ENCODE measurements at regions not wholly inside any gene's neighbourhood (a gene's known extent, or its start where the extent isn't known, plus 50 kb on each side); places are given as distances from the start of the nearest gene placed in this dataset.

DNA sequence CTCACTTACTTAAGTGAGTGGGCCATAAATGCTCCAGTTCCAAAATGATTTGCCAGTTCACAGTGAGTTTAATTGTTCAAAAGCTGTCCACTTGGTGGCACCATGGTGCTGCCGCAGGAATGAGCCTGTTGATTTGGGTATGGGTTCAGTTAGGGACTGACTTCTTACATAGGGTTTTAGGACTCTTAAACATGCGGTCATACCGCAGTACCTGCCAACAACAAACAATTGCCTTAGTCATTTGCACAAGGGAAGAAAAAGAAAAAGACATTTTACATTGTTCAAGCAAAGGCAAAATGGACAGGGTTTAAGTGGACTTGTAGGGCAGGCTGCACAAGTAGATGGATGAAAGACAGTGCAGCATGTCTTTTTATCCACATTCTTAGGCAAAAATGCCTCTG lies 80.0 kb upstream of the DBX2 start:
- no peaks in the 10 kb centered on the region for H3K27me3 ChIP-seq (ENCODE audit: insufficient read depth, low read length)
- H4K91ac ChIP-seq (ENCODE audit: low read depth, low read length): no peak overlapping the region
- H3K27ac ChIP-seq (ENCODE audit: low read depth, low read length): no peak overlapping the region
- no peak overlapping the region for H3K18ac ChIP-seq (ENCODE audit: low read length)
- H3K23ac ChIP-seq (ENCODE audit: low read length): no peak overlapping the region
- H2AK5ac ChIP-seq (ENCODE audit: low read length): no peak overlapping the region
- H3K9me3 ChIP-seq (ENCODE audit: insufficient read depth, low read depth, low read length): no peaks in the 10 kb centered on the region
- no peaks in the 10 kb centered on the region for H3K79me2 ChIP-seq (ENCODE audit: control insufficient read depth, insufficient read depth, low read length, poor library complexity)
- peak; percentile 57 to 78 for DNase-seq
- no peak overlapping the region for H3K4ac ChIP-seq (ENCODE audit: low read depth, low read length)
- H3K14ac ChIP-seq (ENCODE audit: low read length): no peak overlapping the region
- H2BK120ac ChIP-seq (ENCODE audit: insufficient read depth, low read length, poor library complexity): no peak overlapping the region
- H4K8ac ChIP-seq (ENCODE audit: low read depth, low read length): no peak overlapping the region
- H4K12ac ChIP-seq (ENCODE audit: low read depth, low read length): no peak overlapping the region
- no peak overlapping the region for H2BK12ac ChIP-seq (ENCODE audit: low read length)
- H2AFZ ChIP-seq (ENCODE audit: insufficient read depth, low read length, poor library complexity): no peak overlapping the region
- no peak overlapping the region for H2BK5ac ChIP-seq (ENCODE audit: low read depth, low read length, poor library complexity)
- peaks cover 3% of the 10 kb centered on the region in 2 experiments for H3K4me1 ChIP-seq (ENCODE audit: control insufficient read depth in 1 of 2, insufficient read depth in 2 of 2, low read length in 2 of 2)
- no CpG with 5 or more reads among the region's 3 CpGs for WGBS (ENCODE audit: extremely low coverage, insufficient coverage, insufficient read length)
- H3K9ac ChIP-seq (ENCODE audit: low read length): no peak overlapping the region
- H3K4me2 ChIP-seq (ENCODE audit: low read length): no peak overlapping the region
- no peaks in the 10 kb centered on the region for H3K79me1 ChIP-seq (ENCODE audit: low read length)
- no peaks in the 10 kb centered on the region for H3K36me3 ChIP-seq (ENCODE audit: control insufficient read depth in 1 of 2, insufficient read depth in 2 of 2, low read length in 2 of 2)
- H3K4me3 ChIP-seq (ENCODE audit: low read depth, low read length): no peak overlapping the region

DNA sequence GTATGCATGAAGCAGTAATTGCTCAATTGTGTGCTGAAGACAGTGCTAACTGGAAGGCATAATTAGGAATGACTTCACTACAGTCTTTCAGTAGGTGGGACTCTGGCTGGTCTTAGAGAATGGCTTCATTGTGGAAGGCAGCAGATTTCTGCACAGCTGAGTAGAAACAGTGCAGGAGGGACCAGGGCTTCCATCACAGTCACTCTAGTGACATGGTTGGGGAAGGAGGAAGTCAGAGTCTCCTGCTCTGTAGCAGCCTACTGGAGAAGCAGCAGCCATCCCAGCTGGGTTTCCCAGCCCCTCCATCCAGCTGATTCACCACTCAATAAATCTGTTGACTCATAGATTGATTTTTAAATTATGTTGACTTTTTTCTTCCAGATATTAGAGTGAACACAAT lies 80.6 kb upstream of the DBX2 start:
- Histone ChIP-seq H3K4me3 (ENCODE audit: low read depth, low read length) (no peak overlapping the region), H3K9ac (ENCODE audit: low read length) (no peak overlapping the region), H3K14ac (ENCODE audit: low read length) (no peak overlapping the region), H3K4me1 (ENCODE audit: control insufficient read depth in 1 of 2, insufficient read depth in 2 of 2, low read length in 2 of 2) (peaks cover 3% of the 10 kb centered on the region in 2 experiments), H3K4ac (ENCODE audit: low read depth, low read length) (no peak overlapping the region), H3K27me3 (ENCODE audit: insufficient read depth, low read length) (no peaks in the 10 kb centered on the region), H4K12ac (ENCODE audit: low read depth, low read length) (no peak overlapping the region), H2AFZ (ENCODE audit: insufficient read depth, low read length, poor library complexity) (no peak overlapping the region), H3K79me1 (ENCODE audit: low read length) (no peaks in the 10 kb centered on the region), H2BK5ac (ENCODE audit: low read depth, low read length, poor library complexity) (no peak overlapping the region), H3K18ac (ENCODE audit: low read length) (no peak overlapping the region), H2AK5ac (ENCODE audit: low read length) (no peak overlapping the region), H3K23ac (ENCODE audit: low read length) (no peak overlapping the region), H3K27ac (ENCODE audit: low read depth, low read length) (no peak overlapping the region), H2BK12ac (ENCODE audit: low read length) (no peak overlapping the region), H4K91ac (ENCODE audit: low read depth, low read length) (no peak overlapping the region), H4K8ac (ENCODE audit: low read depth, low read length) (no peak overlapping the region), H3K9me3 (ENCODE audit: insufficient read depth, low read depth, low read length) (no peaks in the 10 kb centered on the region), H2BK120ac (ENCODE audit: insufficient read depth, low read length, poor library complexity) (no peak overlapping the region), H3K79me2 (ENCODE audit: control insufficient read depth, insufficient read depth, low read length, poor library complexity) (no peaks in the 10 kb centered on the region), H3K36me3 (ENCODE audit: control insufficient read depth in 1 of 2, insufficient read depth in 2 of 2, low read length in 2 of 2) (no peaks in the 10 kb centered on the region), H3K4me2 (ENCODE audit: low read length) (no peak overlapping the region)
- DNase-seq: no peak

DNA sequence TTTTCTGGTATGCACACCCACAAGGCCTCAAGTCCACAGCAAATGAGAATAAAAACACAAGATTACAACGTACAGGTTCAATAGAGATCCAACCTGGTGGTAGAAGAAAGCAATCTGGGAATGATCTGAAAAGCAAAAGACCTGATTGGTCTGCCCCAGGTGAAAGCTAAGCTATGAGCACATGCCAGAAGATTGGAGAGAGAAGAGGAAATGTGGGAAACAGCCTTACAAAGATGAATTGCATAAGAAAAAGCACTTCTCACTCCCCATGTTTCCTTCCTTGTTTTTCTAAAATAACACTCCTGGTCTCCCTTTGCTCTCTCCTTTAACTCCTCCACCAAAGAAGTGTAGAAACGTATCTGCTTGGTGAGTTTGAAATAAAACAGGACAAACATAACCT lies 77.3 kb upstream of the ANO6 start:
- H3K14ac ChIP-seq (ENCODE audit: low read length): no peak overlapping the region
- H3K4me1 ChIP-seq (ENCODE audit: control insufficient read depth in 1 of 2, insufficient read depth in 2 of 2, low read length in 2 of 2): no peaks in the 10 kb centered on the region
- no peak overlapping the region for H3K9ac ChIP-seq (ENCODE audit: low read length)
- H3K9me3 ChIP-seq (ENCODE audit: insufficient read depth, low read depth, low read length): peaks cover 2% of the 10 kb centered on the region
- no peaks in the 10 kb centered on the region for H3K79me2 ChIP-seq (ENCODE audit: control insufficient read depth, insufficient read depth, low read length, poor library complexity)
- no peak overlapping the region for H3K27ac ChIP-seq (ENCODE audit: low read depth, low read length)
- H3K4me3 ChIP-seq (ENCODE audit: low read depth, low read length): no peak overlapping the region
- no peaks in the 10 kb centered on the region for H3K27me3 ChIP-seq (ENCODE audit: insufficient read depth, low read length)
- no peak overlapping the region for H2AK5ac ChIP-seq (ENCODE audit: low read length)
- no peak overlapping the region for H2AFZ ChIP-seq (ENCODE audit: insufficient read depth, low read length, poor library complexity)
- no peak overlapping the region for H3K18ac ChIP-seq (ENCODE audit: low read length)
- no peaks in the 10 kb centered on the region for H3K79me1 ChIP-seq (ENCODE audit: low read length)
- no peak overlapping the region for H3K23ac ChIP-seq (ENCODE audit: low read length)
- WGBS (ENCODE audit: extremely low coverage, insufficient coverage, insufficient read length): no CpG with 5 or more reads among the region's 2 CpGs
- H4K8ac ChIP-seq (ENCODE audit: low read depth, low read length): no peak overlapping the region
- H2BK12ac ChIP-seq (ENCODE audit: low read length): no peak overlapping the region
- H3K36me3 ChIP-seq (ENCODE audit: control insufficient read depth in 1 of 2, insufficient read depth in 2 of 2, low read length in 2 of 2): no peaks in the 10 kb centered on the region
- no peak overlapping the region for H2BK5ac ChIP-seq (ENCODE audit: low read depth, low read length, poor library complexity)
- no peak for DNase-seq
- H4K12ac ChIP-seq (ENCODE audit: low read depth, low read length): no peak overlapping the region
- no peak overlapping the region for H4K91ac ChIP-seq (ENCODE audit: low read depth, low read length)
- H2BK120ac ChIP-seq (ENCODE audit: insufficient read depth, low read length, poor library complexity): no peak overlapping the region
- H3K4me2 ChIP-seq (ENCODE audit: low read length): no peak overlapping the region
- no peak overlapping the region for H3K4ac ChIP-seq (ENCODE audit: low read depth, low read length)

DNA sequence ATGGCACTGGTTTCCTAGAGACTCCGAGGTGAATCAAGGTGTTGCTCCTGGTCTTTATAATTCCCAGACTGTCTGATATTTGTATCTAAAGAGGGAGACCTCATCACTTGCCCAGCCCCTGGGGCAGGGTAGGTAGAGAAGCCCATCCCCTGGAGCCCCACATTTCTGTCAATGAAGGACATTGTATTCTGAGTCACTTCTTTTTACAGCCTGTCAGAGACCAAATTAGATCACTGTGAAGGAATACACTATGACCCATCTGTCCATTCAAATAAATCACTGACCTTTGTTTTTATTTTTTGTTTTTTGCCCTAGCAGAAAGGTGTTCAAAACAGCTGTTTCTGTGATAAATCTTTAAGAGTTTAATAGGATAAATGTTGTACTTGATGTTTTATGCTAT lies 67.9 kb upstream of the ANO6 start:
- Histone ChIP-seq H2BK12ac (ENCODE audit: low read length) (no peak overlapping the region), H3K9ac (ENCODE audit: low read length) (no peak overlapping the region), H4K12ac (ENCODE audit: low read depth, low read length) (no peak overlapping the region), H3K9me3 (ENCODE audit: insufficient read depth, low read depth, low read length) (peaks cover 5% of the 10 kb centered on the region), H2BK120ac (ENCODE audit: insufficient read depth, low read length, poor library complexity) (no peak overlapping the region), H3K27ac (ENCODE audit: low read depth, low read length) (no peak overlapping the region), H3K79me1 (ENCODE audit: low read length) (no peaks in the 10 kb centered on the region), H3K36me3 (ENCODE audit: control insufficient read depth in 1 of 2, insufficient read depth in 2 of 2, low read length in 2 of 2) (no peaks in the 10 kb centered on the region), H3K4ac (ENCODE audit: low read depth, low read length) (no peak overlapping the region), H3K4me1 (ENCODE audit: control insufficient read depth in 1 of 2, insufficient read depth in 2 of 2, low read length in 2 of 2) (no peaks in the 10 kb centered on the region), H3K79me2 (ENCODE audit: control insufficient read depth, insufficient read depth, low read length, poor library complexity) (no peaks in the 10 kb centered on the region), H3K4me3 (ENCODE audit: low read depth, low read length) (no peak overlapping the region), H3K14ac (ENCODE audit: low read length) (no peak overlapping the region), H2BK5ac (ENCODE audit: low read depth, low read length, poor library complexity) (no peak overlapping the region), H2AK5ac (ENCODE audit: low read length) (no peak overlapping the region), H3K18ac (ENCODE audit: low read length) (no peak overlapping the region), H3K23ac (ENCODE audit: low read length) (no peak overlapping the region), H3K4me2 (ENCODE audit: low read length) (no peak overlapping the region), H4K8ac (ENCODE audit: low read depth, low read length) (no peak overlapping the region), H4K91ac (ENCODE audit: low read depth, low read length) (no peak overlapping the region), H3K27me3 (ENCODE audit: insufficient read depth, low read length) (no peaks in the 10 kb centered on the region), H2AFZ (ENCODE audit: insufficient read depth, low read length, poor library complexity) (no peak overlapping the region)
- WGBS (ENCODE audit: extremely low coverage, insufficient coverage, insufficient read length): no CpG with 5 or more reads among the region's 1 CpG
- DNase-seq: no peak
